Adipocyte (in vitro differentiated cells): ENCODE measurements at regions not wholly inside any gene's neighbourhood (a gene's known extent, or its start where the extent isn't known, plus 50 kb on each side); places are given as distances from the start of the nearest gene placed in this dataset.

Source experiments
- DNase-seq: peaks from one replicate; pipeline ENCODE4 v3.0.0-alpha.2; 2015; ENCODE audit warnings: low read depth
- H3K27me3 ChIP-seq: replicated peaks from 2 replicates; pipeline ENCODE4 v1.7.0; 2013; ENCODE audit warnings: mild to moderate bottlenecking, low read length, moderate library complexity; ENCODE audit not compliant: control insufficient read depth, insufficient read depth
- H3K36me3 ChIP-seq: 2 replicates; pipeline ENCODE4 v1.7.0; 2013; ENCODE audit warnings: low read length, mild to moderate bottlenecking, moderate library complexity; ENCODE audit not compliant: control insufficient read depth, insufficient read depth, severe bottlenecking
- H3K4me1 ChIP-seq: 2 replicates; pipeline ENCODE4 v1.7.0; 2013; ENCODE audit warnings: mild to moderate bottlenecking, low read length, moderate library complexity; ENCODE audit not compliant: control insufficient read depth, insufficient read depth
- H3K4me3 ChIP-seq: 2 replicates; pipeline ENCODE4 v1.7.0; 2013; ENCODE audit warnings: mild to moderate bottlenecking, low read length, moderate library complexity
- H3K9ac ChIP-seq: 2 replicates; pipeline ENCODE4 v1.7.0; 2013; ENCODE audit warnings: mild to moderate bottlenecking, low read length, moderate library complexity
- H3K9me3 ChIP-seq: 2 replicates; pipeline ENCODE4 v1.7.0; 2013; ENCODE audit warnings: mild to moderate bottlenecking, low read length, moderate library complexity; ENCODE audit not compliant: control insufficient read depth

DNA sequence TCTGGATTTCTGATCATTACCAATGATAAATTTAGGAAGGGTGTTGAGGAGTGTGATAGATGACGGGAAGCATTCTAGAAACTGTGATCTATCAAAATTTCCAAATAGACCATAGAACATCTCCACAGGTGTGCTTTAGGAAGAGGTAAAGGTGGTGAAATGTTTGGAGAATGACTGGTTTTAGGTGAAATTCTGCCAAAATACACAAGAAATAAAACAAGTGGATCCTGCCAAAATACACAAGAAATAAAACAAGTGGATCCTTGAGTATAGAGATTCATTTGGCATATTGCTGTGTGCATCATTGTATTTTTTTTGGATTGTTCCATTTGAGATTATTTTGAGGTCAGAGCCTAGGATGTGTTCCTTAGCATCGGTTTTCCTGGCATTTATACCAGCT is 88.3 kb upstream of the CTNND2 start:
- Histone ChIP-seq H3K27me3 (no peaks in the 10 kb centered on the region), H3K4me3 (no peak overlapping the region), H3K9me3 (no peaks in the 10 kb centered on the region), H3K36me3 (no peaks in the 10 kb centered on the region), H3K9ac (no peak overlapping the region), H3K4me1 (no peaks in the 10 kb centered on the region)
- DNase-seq, result no peak

GRCh38 chr5:11985993-11986392 is 81.7 kb upstream of the CTNND2 start:
- H3K9ac ChIP-seq, result no peak overlapping the region
- H3K4me1 ChIP-seq, result no peaks in the 10 kb centered on the region
- no peaks in the 10 kb centered on the region for H3K36me3 ChIP-seq
- no peaks in the 10 kb centered on the region for H3K9me3 ChIP-seq
- no peaks in the 10 kb centered on the region for H3K27me3 ChIP-seq
- no peak overlapping the region for H3K4me3 ChIP-seq
- no peak for DNase-seq

DNA sequence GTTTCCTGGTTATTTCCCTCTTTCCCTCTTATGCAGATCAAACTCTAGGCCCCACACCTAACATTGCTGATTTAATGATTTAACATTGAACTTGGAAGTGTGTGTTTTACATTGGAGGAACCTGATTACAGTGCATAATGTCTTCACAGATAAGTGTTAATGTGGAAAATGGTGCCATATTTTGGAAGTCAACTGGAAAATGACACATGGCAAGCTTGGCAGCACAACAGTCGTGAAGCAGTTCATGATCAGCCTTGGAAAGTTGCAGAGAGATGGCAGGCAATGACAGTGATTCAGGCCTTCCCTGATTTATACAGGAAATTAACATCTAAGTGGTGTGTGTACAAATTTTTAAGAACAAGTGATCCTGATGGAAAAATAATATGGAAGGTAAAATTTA is 80.0 kb upstream of the CTNND2 start:
- Histone ChIP-seq H3K4me3 (no peak overlapping the region), H3K27me3 (no peaks in the 10 kb centered on the region), H3K9ac (no peak overlapping the region), H3K36me3 (no peaks in the 10 kb centered on the region), H3K4me1 (no peaks in the 10 kb centered on the region), H3K9me3 (no peaks in the 10 kb centered on the region)
- no peak for DNase-seq

DNA sequence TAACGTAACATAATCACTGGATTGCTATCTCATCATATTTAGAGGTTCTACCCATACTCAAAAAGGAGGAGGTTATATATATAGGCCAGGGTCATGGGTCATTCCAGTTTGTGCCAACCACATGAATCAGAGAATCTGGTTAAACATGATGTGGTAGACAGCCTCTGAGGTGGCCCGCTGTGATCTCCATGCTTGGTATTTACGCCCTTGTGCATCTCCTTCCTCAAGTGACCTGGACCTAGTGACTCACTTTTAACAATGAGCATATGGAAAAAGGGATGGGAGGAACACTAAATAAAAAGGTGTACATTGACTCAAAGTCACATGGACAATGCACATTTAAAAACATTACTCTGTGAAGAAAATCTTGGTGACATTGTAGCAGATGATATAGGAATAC is 77.7 kb upstream of the CTNND2 start:
- no peaks in the 10 kb centered on the region for H3K4me1 ChIP-seq

DNA sequence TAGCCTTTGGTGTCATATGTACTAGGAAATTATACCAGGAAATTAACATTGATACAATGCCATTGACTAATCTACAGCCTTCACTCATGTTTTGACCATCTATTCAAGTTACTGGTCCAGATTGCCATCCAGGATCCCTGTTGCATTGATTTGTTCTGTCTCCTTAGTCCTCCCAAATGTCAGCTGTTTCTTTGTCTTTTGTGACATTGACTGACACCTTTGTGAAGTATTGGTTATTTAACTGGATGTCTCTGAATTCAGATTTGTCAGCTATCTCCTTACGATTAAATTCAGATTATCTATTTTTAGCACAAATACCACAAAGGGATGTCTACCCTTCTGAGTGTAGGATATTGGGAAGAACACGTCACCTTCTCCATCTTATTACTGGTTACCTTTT is 73.7 kb upstream of the CTNND2 start:
- Histone ChIP-seq H3K4me3 (no peak overlapping the region), H3K9me3 (no peaks in the 10 kb centered on the region), H3K27me3 (no peaks in the 10 kb centered on the region), H3K4me1 (no peaks in the 10 kb centered on the region), H3K36me3 (no peaks in the 10 kb centered on the region), H3K9ac (no peak overlapping the region)
- DNase-seq, result no peak

More for the DNA sequence above, 77.7 kb upstream of the CTNND2 start:
- no peak for DNase-seq
- Histone ChIP-seq H3K9me3 (no peaks in the 10 kb centered on the region), H3K27me3 (no peaks in the 10 kb centered on the region), H3K9ac (no peak overlapping the region), H3K36me3 (no peaks in the 10 kb centered on the region), H3K4me3 (no peak overlapping the region)

- Histone ChIP-seq H3K4me1 (no peaks in the 10 kb centered on the region), H3K36me3 (no peaks in the 10 kb centered on the region), H3K27me3 (no peaks in the 10 kb centered on the region), H3K9me3 (no peaks in the 10 kb centered on the region), H3K9ac (no peak overlapping the region), H3K4me3 (no peak overlapping the region)
- no peak for DNase-seq
These were observed 69.2 kb upstream of the CTNND2 start for GRCh38 chr5:11973469-11973868.

DNA sequence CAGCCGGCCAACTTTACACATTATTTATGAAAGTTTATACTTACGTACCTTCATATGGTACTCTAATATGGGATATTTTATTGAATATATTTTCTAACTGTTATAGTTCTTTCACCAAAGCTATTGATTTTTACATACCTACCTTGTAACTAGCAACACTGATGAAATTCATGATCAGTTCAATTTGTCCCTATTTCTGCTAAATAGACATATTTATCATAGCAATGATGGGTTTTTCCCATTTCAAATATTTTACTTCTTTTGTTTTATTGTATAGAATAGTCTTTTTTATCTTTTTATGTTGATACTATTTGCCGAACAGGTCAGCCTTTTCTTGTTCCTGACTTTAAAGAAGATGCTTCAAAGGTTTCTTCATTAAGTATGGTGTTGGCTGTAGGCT is 59.0 kb upstream of the CTNND2 start:
- Histone ChIP-seq H3K4me3 (no peak overlapping the region), H3K36me3 (no peaks in the 10 kb centered on the region), H3K9me3 (no peaks in the 10 kb centered on the region), H3K27me3 (no peaks in the 10 kb centered on the region), H3K4me1 (peaks cover 2% of the 10 kb centered on the region), H3K9ac (no peak overlapping the region)
- DNase-seq, result no peak

GRCh38 chr5:11962122-11962521 is 57.9 kb upstream of the CTNND2 start:
- no peak overlapping the region for H3K9ac ChIP-seq
- H3K27me3 ChIP-seq, result no peaks in the 10 kb centered on the region
- no peaks in the 10 kb centered on the region for H3K9me3 ChIP-seq
- no peaks in the 10 kb centered on the region for H3K36me3 ChIP-seq
- no peak for DNase-seq
- peaks cover 2% of the 10 kb centered on the region for H3K4me1 ChIP-seq
- no peak overlapping the region for H3K4me3 ChIP-seq

DNA sequence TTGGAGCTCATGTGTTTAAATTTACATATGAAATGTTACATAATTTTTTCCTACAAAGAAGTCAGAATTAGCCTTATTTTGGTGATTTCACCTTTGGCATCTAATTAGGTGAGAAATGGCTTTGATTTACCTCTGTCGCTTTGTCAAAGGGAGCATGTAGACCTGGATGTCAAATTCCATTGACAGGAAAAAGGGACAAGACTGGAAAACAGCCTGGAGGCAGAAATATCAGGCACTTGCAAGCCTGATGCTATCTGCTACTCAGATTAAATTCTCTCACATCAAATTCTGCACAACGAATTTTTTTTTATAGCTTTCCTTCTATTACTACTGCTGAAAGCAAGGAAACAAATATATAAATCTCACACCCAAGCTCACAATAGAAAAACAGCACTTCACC is 54.1 kb upstream of the CTNND2 start:
- Histone ChIP-seq H3K9me3 (no peaks in the 10 kb centered on the region), H3K9ac (no peak overlapping the region), H3K36me3 (no peaks in the 10 kb centered on the region), H3K27me3 (no peaks in the 10 kb centered on the region), H3K4me1 (peaks cover 15% of the 10 kb centered on the region), H3K4me3 (no peak overlapping the region)
- DNase-seq, result no peak

DNA sequence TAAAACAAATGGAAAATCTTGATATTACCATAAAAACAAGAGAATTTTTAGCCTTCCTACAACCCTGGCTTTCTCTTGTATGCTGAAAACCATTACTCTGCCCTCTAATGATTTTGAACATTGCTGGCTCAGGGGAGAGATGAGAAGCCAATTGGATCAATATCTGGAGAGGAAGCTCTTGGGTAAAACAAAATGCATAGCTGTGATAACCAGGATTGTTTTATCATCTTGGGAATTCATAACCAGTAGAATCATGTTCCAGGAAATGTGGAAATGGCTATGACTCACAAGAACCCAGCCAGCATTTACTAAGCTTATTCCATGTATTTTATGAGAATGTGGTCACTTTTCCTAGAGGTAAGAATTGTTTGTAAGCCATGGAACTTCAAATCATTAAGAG is 51.1 kb upstream of the CTNND2 start:
- DNase-seq, result no peak
- no peaks in the 10 kb centered on the region for H3K9me3 ChIP-seq
- no peaks in the 10 kb centered on the region for H3K27me3 ChIP-seq
- no peak overlapping the region for H3K9ac ChIP-seq
- H3K36me3 ChIP-seq, result no peaks in the 10 kb centered on the region
- H3K4me3 ChIP-seq, result no peak overlapping the region
- peaks cover 13% of the 10 kb centered on the region for H3K4me1 ChIP-seq
